Fibroblast of gingiva (primary cell): ENCODE measurements at regions not wholly inside any gene's neighbourhood (a gene's known extent, or its start where the extent isn't known, plus 50 kb on each side); places are given as distances from the start of the nearest gene placed in this dataset.
A peak's percentile ranks its signal among the peaks of the same experiment; 100 is the strongest.
"Not testable (repeated sequence)": the region's sequence is repeated elsewhere in the genome, so short reads cannot be mapped to it uniquely, and the experiment has no call there.

Experiments used
- DNase-seq: peaks from one replicate; pipeline ENCODE4 v3.0.0-alpha.2; 2011; ENCODE audit warnings: low read depth

DNA sequence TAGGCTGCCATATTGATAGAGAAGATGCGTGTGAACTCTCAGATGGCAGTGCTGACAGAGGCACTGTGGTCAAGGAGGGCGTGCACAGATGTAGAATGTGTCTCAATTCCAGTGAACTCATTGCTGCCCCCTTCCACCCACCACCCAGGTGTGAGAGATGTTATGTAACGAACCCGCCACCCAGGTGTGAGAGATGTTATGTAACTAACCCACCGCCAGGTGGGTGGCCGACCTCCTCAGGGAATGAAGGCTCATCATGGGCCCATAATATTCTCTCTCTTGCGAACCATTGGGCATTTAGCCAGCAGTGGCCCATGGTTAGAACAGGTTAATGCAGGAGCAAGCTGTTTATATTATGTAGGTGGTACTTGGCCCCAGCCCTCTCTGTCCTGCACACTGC, 140.4 kb upstream of the MTPN start:
- no peak for DNase-seq

DNA sequence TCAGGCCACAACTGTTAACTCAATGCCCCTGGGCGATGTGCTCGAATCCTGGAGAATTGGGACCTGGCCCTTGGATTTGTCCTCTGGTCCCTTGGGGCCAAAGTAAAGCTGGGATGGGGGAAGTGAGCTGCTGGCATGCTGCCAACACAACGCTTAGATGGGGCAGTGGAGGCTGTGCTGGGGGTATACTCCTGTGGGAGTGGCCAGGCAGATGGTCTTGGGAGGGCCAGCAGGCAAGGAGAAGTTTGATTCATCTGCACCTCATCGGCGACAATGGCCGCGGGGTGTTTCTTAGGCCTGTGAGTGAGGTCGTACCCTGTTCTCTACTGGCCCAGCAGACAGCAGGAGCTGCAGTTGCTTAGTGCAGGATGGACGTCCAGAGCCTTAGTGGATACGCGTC, 139.0 kb upstream of the MTPN start:
- DNase-seq, result no peak

DNA sequence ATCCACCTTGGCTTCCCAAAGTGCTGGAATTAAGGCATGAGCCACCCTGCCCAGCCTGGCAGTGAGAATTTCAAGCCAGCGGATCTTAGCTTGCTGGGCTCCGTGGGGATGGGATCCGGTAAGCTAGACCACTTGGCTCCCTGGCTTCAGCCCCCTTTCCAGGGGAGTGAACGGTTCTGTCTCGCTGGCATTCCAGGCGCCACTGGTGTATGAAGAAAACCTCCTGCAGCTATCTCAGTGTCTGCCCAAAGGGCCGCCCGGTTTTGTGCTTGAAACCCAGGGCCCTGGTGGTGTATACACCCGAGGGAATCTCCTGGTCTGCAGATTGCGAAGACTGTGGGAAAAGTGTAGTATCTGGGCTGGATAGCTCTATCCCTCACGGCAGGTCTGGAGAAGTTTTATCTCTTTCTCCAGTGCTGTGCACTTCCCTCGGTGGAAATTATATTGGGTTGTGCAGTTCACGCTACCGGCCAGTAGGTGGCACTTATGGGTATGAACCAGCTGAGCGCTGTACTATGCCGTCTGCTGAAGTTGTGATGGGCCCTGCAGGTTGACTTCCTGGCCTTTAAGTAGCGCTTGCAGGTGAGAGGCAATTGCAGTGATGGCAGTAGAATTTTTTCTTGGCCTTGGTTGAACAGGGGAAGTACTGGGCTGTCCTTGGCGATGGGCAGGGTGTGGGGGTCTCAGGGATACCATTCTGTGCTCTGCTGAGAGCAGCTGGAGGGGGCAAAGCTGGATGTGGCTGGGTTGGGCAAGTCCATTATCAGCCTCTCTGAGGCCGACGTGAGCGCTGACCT, 138.0 kb upstream of the MTPN start:
- DNase-seq, result peak; percentile 33

DNA sequence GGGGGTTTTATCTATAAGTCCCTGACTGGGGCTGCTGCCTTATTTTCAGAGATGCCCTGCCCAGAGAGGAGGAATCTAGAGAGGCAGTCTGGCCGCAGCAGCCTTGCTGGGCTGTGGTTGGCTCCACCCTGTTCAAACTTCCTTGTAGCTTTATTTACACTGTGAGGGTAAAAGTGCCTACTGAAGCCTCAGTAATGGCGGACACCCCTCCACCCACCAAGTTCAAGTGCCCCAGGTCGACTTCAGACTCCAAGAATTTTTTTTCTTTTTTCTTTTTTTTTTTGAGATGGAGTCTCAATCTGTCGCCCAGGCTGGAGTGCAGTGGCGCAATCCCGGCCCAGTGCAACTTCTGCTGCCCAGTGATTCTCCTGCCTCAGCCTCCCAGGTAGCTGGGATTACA, 137.3 kb upstream of the MTPN start:
- not testable (repeated sequence) for DNase-seq

DNA sequence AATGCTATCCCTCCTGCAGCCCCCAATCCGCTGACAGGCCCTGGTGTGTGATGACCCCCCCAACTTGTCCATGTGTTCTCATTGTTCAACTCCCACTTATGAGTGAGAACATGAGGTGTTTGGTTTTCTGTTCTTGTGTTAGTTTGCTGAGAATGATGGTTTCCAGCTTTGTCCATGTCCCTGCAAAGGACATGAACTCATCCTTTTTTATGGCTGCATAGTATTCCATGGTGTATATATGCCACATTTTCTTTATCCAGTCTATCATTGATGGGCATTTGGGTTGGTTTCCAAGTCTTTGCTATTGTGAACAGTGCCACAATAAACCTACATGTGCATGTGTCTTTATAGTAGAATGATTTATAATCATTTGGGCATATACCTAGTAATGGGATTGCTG, 131.9 kb upstream of the MTPN start:
- not testable (repeated sequence) for DNase-seq

DNA sequence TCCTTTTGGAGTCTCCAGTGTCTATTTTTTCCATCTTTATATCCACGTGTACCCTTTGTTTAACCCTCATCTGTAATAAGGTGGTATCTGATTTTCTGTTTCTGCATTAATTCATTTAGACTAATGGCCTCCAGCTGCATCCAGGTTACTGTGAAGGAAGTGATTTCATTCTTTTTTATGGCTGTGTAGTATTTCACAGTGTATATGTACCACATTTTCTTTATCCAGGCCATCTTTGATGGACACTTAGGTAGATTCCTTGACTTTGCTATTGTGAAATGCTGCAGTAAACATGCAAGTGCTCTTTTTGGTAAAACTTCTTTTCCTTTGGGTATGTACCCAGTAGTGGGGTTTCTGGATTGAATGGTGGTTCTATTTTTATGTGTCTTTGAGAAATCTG, 128.0 kb upstream of the MTPN start:
- DNase-seq, result no peak

DNA sequence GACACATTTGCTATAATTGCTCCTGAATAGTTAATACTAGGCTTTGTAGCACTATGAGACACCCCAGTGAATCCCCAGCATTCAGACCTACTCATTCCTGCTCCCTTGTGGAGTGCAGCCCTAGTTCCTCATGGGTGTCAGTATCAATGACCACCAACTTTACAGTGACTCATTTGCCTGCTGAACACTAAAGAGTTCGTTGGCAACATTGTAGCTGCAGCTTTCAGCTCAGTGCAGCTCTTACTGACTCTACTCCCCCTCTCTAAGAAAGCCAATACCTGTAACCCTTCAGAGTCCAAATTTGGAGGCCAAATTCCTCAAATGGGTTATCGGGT, 127.1 kb upstream of the MTPN start:
- DNase-seq, result no peak

DNA sequence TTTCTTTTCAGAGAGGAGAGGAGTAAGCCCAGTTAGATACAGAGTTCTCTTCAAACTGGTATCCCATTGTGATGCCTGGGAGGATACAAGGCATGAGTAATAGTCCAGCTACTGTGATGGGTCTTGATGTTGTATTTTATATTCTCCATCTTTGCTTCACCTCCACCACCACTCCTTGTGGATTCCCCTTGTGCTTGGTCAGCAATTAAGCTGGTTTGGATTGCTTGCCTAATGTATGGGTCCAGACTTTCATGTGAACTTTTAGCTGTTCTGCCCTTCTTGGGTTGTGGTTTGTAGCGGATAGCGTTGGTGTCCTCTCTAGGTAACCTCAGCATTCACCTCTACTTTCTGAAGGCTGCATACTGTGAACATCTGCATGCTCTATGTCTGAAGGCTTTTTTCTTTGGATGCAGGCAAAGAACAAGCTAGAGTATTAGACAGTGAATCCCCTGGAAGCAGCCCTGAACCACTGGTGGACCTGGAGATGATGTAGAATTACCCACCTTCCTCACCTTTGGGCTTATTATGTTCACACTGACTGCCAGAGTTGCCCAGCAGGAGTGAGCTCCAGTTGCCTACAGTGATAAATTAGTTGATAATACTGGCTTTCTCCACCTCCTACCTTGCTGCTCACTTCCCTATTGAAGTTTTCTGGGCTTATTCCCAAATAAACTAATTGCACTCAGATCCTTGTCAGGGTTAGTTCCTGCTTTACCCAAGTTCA, 126.5 kb upstream of the MTPN start:
- DNase-seq, result no peak

DNA sequence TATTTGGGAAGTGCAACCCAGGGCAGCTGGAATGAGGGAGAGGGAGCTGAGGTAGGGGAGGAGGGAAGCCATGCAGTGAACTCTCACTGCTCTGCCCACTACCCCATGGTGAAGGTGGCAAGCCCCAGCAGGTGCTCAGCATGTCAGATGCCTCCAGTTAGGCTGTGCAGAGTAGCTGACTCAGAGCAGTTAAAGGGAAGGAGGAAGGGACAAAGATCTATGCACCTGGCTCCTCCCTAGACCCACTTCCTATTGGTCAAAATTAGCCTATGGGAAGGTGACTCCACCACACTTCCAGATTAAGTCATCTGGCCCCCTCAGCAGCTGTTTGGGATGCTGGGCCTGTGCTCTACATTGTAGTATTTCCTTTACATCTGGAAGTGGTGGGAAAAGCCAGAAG, 125.7 kb upstream of the MTPN start:
- DNase-seq, result no peak

DNA sequence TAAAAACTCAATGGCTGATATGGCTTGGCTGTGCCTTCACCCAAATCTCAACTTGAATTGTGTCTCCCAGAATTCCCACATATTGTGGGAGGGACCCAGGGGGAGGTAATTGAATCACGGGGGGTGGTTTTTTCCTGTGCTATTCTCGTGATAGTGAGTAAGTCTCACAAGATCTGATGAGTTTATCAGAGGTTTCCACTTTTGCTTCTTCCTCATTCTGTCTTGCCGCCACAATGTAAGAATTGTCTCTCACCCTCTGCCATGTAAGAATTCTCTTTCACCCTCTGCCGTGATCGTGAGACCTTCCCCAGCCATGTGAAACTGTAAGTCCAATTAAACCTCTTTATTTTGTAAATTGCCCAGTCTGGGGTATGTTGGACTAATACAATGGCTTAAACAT, 115.6 kb upstream of the MTPN start:
- not testable (repeated sequence) for DNase-seq

DNA sequence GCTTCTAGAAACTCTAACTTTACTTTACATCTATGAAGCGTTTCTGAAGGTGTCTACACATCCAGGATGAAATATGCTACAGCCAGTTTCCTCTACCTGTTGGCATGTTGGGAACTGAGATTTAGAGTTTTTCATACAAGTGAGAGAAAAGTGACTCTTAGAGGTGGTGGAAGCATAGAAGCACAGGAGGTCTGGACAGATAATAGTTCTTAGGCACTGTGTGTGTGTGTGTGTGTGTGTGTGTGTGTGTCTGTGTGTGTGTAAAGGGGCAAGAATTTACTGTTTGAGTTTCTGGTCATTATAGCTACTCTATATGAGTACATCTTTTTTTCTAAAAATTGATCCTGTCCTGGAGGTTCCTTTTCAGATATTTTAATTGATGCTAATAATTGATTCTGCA, 110.7 kb upstream of the MTPN start:
- DNase-seq, result no peak

DNA sequence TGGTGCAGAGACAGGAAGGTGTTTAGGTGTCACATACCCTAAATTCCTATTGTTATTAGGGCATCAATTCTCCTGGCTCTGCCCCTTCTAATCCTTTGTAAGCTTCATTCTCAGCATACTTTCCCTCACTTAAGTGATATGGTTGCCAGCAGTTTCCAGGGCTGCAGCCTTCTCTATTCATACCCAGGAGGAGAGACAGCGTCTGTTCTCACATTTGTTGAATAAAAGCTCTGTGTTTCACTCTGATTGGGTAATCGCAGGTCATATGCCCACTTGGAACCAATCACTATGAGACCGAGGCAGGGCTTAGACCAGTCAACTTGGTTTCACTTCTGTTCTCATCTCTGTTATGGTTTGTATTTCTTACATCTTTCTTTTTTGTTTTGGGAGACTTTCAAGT, 109.6 kb upstream of the MTPN start:
- peak; percentile 77 for DNase-seq

DNA sequence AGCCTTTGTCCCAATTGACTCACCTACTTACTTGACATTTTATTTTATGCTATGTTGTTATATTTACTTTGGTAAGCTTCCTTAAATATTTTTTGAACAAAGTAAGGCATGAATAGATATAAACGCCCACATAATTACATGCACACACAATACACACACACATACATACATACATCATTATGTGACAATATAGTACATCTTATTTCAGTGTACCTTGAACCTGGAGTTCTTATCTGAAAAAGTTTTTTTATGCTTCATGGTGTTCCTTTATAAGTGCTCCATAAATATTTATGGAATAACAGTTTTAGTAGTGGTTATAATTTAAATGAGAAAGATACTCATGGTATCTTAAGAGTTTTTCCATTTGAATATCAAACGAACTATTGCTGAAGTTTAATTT, 102.8 kb upstream of the MTPN start:
- DNase-seq, result no peak

DNA sequence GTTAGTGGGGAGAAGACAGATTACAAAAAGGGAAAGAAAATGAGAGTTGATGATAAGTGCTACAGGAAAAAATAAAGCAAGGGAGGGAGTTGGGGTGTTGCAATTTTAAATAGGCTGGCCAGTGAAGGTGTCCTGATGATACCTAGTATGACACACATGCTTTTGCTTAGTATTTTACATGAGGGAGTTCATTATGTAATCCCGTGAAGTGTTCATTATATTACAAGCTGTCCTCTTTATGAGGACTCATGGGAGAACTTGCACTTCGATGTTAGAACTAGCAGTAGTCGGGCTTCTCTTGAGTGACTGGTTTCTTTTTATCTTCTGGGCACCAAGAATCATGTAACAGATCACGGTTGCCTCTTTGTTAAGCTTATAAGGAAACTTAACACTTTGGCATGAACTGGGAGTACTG, 102.3 kb upstream of the MTPN start:
- DNase-seq, result no peak

DNA sequence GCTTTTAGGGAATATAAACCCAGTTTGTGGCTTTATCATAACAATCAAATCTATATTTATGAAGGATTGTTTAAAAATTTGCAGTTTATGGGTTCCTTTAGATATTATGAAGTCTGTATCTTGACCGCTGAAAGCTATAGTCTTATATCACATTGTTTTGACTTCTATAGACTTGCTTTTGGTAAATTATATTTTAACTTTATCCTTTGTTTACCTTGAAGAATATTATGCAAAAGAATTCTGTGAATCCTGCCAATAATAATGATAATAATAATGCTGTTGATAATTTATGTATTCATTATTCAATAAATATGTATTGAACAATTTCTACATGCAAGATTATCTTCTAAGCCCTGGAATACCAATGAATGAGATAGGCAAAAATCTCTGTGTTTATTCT, 101.9 kb upstream of the MTPN start:
- no peak for DNase-seq

DNA sequence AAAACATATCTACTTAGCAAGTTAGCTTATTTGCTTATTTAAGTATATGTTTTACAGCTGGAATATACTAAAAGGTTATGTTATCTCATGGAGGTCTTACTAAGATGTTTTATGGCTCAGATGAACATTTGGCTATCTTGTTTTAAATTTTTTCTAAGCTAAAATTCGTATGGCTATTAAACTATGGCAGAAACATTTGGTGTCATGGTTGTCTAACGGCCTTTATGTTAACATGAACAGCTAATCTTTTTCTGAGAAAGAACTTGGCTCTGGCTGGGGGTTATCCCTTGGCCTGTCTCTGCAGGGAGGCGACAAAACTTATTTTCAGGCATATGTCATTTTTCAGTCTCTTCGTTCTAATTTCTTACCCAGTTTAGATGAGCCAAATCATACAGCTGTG, 101.5 kb upstream of the MTPN start:
- DNase-seq, result no peak

DNA sequence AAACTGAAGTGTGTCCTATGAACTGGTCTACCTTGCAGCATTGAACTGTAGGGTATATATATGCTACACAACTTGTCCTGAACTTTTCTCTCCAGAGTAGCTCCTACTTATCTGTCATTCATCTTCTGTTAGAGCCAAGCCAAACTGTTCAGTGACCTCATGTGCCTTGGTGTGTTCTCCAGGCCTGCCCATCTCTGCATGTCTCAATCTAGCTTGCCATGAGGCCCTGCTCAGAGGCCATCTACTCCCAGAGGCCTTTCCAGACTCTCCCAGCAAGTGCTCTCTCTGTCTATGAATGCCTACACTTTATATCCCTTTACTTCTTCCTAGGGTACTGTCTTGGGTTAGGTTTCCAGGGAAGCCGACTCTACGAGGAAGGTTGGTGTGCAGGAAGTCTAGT, 99.8 kb upstream of the MTPN start:
- no peak for DNase-seq

DNA sequence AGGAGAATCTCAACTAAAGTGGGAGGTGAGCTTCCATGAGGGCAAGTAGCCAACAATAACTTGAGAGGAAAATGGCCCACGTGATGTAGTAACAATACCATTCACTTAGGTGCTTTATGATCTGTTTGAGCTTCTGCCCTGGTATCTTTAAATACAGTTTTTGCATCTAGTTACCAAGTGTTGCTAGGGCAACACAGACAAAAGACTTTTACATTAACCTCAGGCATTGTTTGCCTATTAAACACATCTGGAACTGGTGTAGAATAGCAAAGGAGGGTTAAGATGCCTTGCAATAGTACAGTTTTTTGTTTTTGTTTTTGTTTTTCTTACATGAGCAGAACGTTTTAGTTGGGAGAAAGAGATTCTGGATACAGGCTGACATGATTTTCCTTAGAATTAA, 97.7 kb upstream of the MTPN start:
- DNase-seq, result no peak

DNA sequence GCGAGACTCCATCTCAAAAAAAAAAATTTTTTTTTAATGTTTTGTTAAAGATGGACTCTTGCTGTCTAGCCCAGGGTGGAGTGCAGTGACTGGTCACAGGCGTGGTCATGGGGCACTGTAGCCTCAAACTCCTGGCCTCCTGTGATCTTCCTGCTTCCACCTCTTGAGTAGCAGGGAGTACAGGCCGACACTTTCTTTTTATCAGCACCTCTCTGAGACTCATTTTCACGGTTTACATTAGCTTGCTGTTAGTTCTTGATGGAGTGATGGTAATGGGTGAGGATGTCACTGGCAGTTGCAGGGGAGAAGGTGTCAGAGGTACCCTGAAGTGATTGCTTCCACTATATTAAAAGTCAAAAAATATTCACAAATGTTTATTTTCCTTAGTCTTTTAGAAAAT, 95.3 kb upstream of the MTPN start:
- no peak for DNase-seq

DNA sequence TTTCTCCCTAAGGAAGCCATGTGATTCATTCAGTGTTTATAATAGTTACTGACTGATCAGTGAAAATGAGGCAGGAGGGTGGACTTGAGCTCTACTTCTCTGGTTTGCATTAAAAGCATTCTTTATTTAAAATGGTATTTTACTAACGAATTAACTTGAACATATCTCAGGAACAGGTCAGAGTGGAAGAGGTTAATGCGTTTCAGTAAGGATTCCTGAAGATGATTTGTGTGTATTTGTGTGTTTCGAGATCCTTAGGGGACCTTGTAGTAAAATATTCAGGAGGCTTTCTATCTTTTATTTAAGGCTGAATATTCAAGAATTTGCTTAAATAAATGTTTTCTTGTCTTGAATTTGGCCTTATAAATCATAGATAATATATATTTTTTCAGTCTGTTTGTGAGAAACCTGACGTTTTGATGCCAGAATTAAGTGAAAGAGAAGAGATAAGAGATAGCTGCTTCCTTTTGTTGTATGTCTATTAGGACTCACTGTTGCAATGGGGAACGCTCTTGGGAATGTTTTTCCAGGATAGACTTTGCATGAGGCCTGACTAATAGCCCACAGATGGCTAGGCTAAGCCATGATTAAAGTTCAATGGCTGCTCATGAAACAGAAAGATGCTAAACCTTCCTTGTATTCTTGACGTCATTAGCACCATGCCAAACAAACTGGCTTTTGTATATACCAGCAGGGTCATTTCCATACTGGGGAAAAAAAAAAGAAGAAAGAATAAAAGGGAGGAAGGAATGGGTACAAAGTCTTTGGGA, 93.8 kb upstream of the MTPN start:
- DNase-seq, result no peak

DNA sequence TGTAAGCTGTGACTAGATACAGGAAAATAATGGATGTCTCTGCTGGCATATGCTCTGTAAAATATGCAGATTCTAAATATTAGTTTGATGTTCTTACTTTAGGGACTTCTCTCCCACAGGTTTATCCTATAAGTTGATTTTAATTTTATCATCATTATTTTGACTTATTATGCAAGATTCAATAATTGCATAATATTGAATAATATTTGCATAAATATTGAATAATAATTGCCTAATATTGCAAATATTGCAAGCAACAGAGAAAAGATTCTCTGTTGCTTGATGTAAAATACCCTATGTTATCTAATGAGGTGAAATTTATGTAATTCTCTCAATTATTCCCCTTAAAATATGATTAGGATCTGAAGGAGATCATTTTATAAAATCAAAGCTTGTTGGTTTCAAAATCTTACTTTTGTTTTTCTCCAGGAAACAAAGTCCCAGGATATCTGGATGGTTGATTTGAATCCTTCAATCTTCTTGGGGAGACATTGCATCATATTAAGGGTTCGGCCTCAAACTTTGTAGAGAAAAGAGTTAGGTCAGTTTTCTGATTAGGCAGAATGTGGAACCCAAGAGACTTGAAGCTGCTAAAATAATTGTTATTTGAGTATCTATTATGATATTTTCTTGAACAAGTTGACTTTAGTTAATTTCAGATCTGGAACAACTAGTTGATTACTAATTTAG, 92.8 kb upstream of the MTPN start:
- no peak for DNase-seq

DNA sequence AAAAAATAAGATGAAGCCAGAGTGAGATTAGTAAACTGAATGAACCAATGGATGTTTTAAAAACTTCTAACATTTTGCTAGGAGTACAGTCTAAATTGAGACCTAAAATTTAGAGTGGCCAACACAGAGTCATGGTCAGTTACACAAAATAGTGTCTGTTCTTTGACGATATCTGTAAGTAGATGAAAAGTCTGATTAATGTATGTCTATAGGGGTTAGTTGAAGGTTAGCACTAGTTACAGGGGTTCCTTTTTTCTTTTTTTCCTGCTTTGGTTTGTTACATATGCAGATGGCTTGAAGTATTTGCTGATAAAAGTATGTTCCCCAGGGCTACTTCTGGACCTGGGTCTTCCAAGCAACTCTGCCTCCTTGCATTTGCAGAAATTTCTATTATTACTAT, 90.1 kb upstream of the MTPN start:
- DNase-seq, result no peak
